Thoracic aorta (tissue), 2 donors: ENCODE measurements at regions not wholly inside any gene's neighbourhood (a gene's known extent, or its start where the extent isn't known, plus 50 kb on each side); places are given as distances from the start of the nearest gene placed in this dataset.

Experiments used
- ATAC-seq: fragments of 150-250 bp; one replicate; pipeline ENCODE4 v1.8.0; 2017; ENCODE audit warnings: low read depth; ENCODE audit not compliant: insufficient number of reproducible peaks, low FRiP score
- DNase-seq: peaks from one replicate; pipeline ENCODE4 v3.0.0-alpha.2; 2020; ENCODE audit warnings: low spot score
- H3K27ac ChIP-seq, 2 donors: fragments of 200-600 bp; sonication (generic); 1 replicate in 1 of 2; 2 replicates in 1 of 2; pipeline ENCODE4 v1.5.1; 2016; ENCODE audit warnings: mild to moderate bottlenecking in 2 of 2, moderate library complexity in 2 of 2
- H3K27me3 ChIP-seq: fragments of 200-600 bp; sonication (generic); replicated peaks from 2 replicates; pipeline ENCODE4 v1.6.0; 2016; ENCODE audit warnings: mild to moderate bottlenecking; ENCODE audit not compliant: insufficient read depth
- H3K36me3 ChIP-seq: fragments of 200-600 bp; sonication (generic); one replicate; pipeline ENCODE4 v1.5.1; 2016
- H3K4me1 ChIP-seq, 2 donors: fragments of 200-600 bp; sonication (generic); 1 replicate in 1 of 2; 2 replicates in 1 of 2; pipeline versions ENCODE4 v1.5.1 to v1.6.0; 2016; ENCODE audit warnings: low read depth in 2 of 2, mild to moderate bottlenecking in 1 of 2; ENCODE audit not compliant: control insufficient read depth in 1 of 2
- H3K4me3 ChIP-seq: fragments of 200-600 bp; sonication (generic); 2 replicates; pipeline ENCODE4 v1.5.1; 2016; ENCODE audit warnings: mild to moderate bottlenecking
- H3K9me3 ChIP-seq: fragments of 200-600 bp; sonication (generic); 2 replicates; pipeline ENCODE4 v1.5.1; 2016
- CTCF ChIP-seq: fragments of 200-600 bp; sonication (generic); IDR thresholded peaks from one replicate; pipeline ENCODE4 v1.5.1; 2019; ENCODE audit warnings: antibody characterized with exemption

GRCh38 chr10:118238573-118239235 lies 103.4 kb downstream of the FAM204A start:
- H3K9me3 ChIP-seq = no peaks in the 10 kb centered on the region
- TF ChIP-seq CTCF = no peak
- H3K27me3 ChIP-seq = no peaks in the 10 kb centered on the region
- no peak for ATAC-seq
- no peak overlapping the region for H3K4me3 ChIP-seq
- DNase-seq = no peak
- H3K4me1 ChIP-seq = no peaks in the 10 kb centered on the region
- no peak overlapping the region for H3K27ac ChIP-seq
- no peaks in the 10 kb centered on the region for H3K36me3 ChIP-seq

DNA sequence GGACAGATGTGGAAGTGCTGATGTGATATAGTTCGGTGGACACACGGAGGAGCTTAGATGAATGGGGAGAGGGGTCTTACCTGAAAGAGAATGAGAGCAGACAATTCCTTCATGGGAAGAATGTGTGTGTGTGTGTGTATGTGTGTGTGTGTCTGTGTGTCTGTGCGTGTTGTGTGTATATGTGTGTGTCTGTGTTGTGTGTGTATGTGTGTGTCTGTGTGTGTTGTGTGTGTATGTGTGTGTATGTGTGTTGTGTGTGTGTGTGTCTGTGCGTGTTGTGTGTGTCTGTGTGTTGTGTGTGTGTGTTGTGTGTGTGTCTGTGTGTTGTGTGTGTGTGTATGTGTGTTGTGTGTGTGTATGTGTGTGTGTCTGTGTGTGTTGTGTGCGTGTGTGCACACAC lies 104.2 kb downstream of the FAM204A start:
- ATAC-seq = no peak
- no peaks in the 10 kb centered on the region for H3K4me1 ChIP-seq
- H3K27me3 ChIP-seq = no peaks in the 10 kb centered on the region
- H3K9me3 ChIP-seq = no peaks in the 10 kb centered on the region
- no peak overlapping the region for H3K4me3 ChIP-seq
- TF ChIP-seq CTCF = no peak
- no peak for DNase-seq
- no peaks in the 10 kb centered on the region for H3K36me3 ChIP-seq
- H3K27ac ChIP-seq = no peak overlapping the region

DNA sequence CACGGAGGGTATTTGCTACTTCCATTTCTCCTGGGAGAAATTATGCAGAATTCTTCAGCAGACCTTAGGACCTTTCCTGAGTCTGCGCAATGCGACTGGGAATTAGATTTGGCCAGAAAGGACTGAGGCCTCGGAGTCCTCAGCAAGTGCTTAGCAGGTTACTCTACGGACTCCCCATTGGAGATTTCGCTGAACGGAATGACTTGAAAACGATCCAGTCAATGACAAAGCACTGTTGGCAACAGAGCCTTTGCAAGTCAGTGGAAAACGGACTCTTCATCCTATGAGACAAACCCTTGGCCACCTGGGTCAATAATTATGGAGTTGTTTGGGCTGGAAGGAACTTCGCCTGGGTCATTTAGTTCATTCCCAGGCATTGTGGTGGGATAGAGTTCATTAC lies 107.4 kb downstream of the FAM204A start:
- no peak for TF ChIP-seq CTCF

DNA sequence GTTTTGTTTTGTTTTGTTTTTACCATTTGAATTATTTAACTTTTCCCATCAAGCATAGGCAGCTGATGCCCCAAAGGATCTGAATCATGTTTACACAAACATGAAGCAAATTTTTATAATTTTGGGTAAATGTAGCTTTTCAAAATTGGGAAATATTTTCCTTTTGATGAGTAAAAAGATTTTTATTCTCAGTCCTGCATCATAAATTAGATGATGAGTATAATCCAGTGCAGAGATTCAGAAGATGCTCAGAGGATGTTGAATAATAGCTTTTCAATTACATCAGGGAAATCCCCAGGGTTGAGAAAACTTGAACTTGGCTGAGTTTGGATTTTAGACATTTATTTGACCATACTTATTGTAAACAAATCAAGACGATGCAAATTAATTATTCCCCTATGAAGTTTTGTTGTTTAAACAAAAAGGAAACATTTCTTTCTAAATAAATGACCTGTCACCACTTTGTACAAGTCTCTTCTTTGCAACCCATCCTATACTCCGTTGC lies 121.7 kb downstream of the FAM204A start:
- no peak for TF ChIP-seq CTCF
- Histone ChIP-seq H3K4me3 (no peak overlapping the region), H3K4me1 (no peaks in the 10 kb centered on the region), H3K27ac (no peak overlapping the region), H3K9me3 (no peaks in the 10 kb centered on the region), H3K27me3 (no peaks in the 10 kb centered on the region), H3K36me3 (no peaks in the 10 kb centered on the region)
- ATAC-seq (no peak), DNase-seq (no peak)

More for the DNA sequence above, 107.4 kb downstream of the FAM204A start:
- Histone ChIP-seq H3K4me1 (no peaks in the 10 kb centered on the region), H3K27ac (no peak overlapping the region), H3K4me3 (no peak overlapping the region), H3K9me3 (no peaks in the 10 kb centered on the region), H3K36me3 (no peaks in the 10 kb centered on the region), H3K27me3 (no peaks in the 10 kb centered on the region)
- DNase-seq (no peak), ATAC-seq (no peak)

- H3K36me3 ChIP-seq = no peaks in the 10 kb centered on the region
- H3K27me3 ChIP-seq = no peaks in the 10 kb centered on the region
- TF ChIP-seq CTCF = no peak
- ATAC-seq = no peak
- H3K4me1 ChIP-seq = no peaks in the 10 kb centered on the region
- H3K27ac ChIP-seq = no peak overlapping the region
- DNase-seq = no peak
- H3K4me3 ChIP-seq = no peak overlapping the region
- no peaks in the 10 kb centered on the region for H3K9me3 ChIP-seq
Observed at GRCh38 chr10:118218562-118218961, 123.6 kb downstream of the FAM204A start.
